MM.1S (cell line): ENCODE measurements at regions not wholly inside any gene's neighbourhood (a gene's known extent, or its start where the extent isn't known, plus 50 kb on each side); places are given as distances from the start of the nearest gene placed in this dataset.

Experiments used
- DNase-seq: peaks from one replicate; pipeline ENCODE4 v3.0.0-alpha.2; 2015
- H2AFZ ChIP-seq: fragments of 300-600 bp; sonication (generic); 2 replicates; pipeline ENCODE4 v1.6.0; 2016; ENCODE audit warnings: antibody characterized with exemption, low read length
- H3F3A ChIP-seq: fragments of 300-600 bp; sonication (generic); 2 replicates; pipeline ENCODE4 v1.6.1; 2016; ENCODE audit warnings: mild to moderate bottlenecking, antibody characterized with exemption, low read length, moderate library complexity, mixed read lengths; ENCODE audit not compliant: insufficient read depth
- H3K27ac ChIP-seq: fragments of 300-600 bp; sonication (generic); 2 replicates; pipeline ENCODE4 v1.5.1; 2016; ENCODE audit warnings: mild to moderate bottlenecking, low read length
- H3K27me3 ChIP-seq: fragments of 300-600 bp; sonication (generic); replicated peaks from 2 replicates; pipeline ENCODE4 v1.6.0; 2016; ENCODE audit warnings: low read length; ENCODE audit not compliant: insufficient read depth
- H3K36me3 ChIP-seq: fragments of 300-600 bp; sonication (generic); replicated peaks from 2 replicates; pipeline ENCODE4 v1.6.1; 2016; ENCODE audit warnings: mild to moderate bottlenecking, low read length, mixed read lengths; ENCODE audit not compliant: insufficient read depth
- H3K4me1 ChIP-seq: fragments of 300-600 bp; sonication (generic); 2 replicates; pipeline ENCODE4 v1.6.1; 2016; ENCODE audit warnings: low read length, mixed read lengths
- H3K4me2 ChIP-seq: fragments of 300-600 bp; sonication (generic); 2 replicates; pipeline ENCODE4 v1.6.0; 2016; ENCODE audit warnings: low read depth, low read length
- H3K4me3 ChIP-seq: fragments of 300-600 bp; sonication (generic); 2 replicates; pipeline ENCODE4 v1.5.1; 2016; ENCODE audit warnings: low read length, mixed read lengths
- H3K79me2 ChIP-seq: fragments of 300-600 bp; sonication (generic); 2 replicates; pipeline ENCODE4 v1.6.1; 2016; ENCODE audit warnings: mixed run types, low read length, mixed read lengths
- H3K9ac ChIP-seq: fragments of 300-600 bp; sonication (generic); 2 replicates; pipeline ENCODE4 v1.6.1; 2016; ENCODE audit warnings: low read length, mixed read lengths
- H3K9me2 ChIP-seq: fragments of 300-600 bp; sonication (generic); replicated peaks from 2 replicates; pipeline ENCODE4 v1.6.1; 2016; ENCODE audit warnings: mild to moderate bottlenecking, low read length, mixed read lengths; ENCODE audit not compliant: insufficient read depth
- H3K9me3 ChIP-seq: fragments of 300-600 bp; sonication (generic); replicated peaks from 2 replicates; pipeline ENCODE4 v1.6.1; 2016; ENCODE audit warnings: mild to moderate bottlenecking, low read length, mixed read lengths; ENCODE audit not compliant: insufficient read depth
- H4K20me1 ChIP-seq: fragments of 300-600 bp; sonication (generic); 2 replicates; pipeline ENCODE4 v1.6.1; 2016; ENCODE audit warnings: mild to moderate bottlenecking, low read length, moderate library complexity, mixed read lengths; ENCODE audit not compliant: insufficient read depth
- EZH2 ChIP-seq: fragments of 300-600 bp; sonication (generic); optimal IDR thresholded peaks from 2 replicates; pipeline ENCODE3; 2017; ENCODE audit warnings: low read depth, mild to moderate bottlenecking, antibody characterized with exemption, low read length, mixed read lengths
- EZH2phosphoT487 ChIP-seq: fragments of 300-600 bp; sonication (generic); IDR thresholded peaks from 2 replicates; pipeline ENCODE4 v1.6.1; 2018; ENCODE audit warnings: antibody characterized with exemption, low read length
- TF ChIP-seq, protein P1 (sequence below): fragments of 300-600 bp; sonication (generic); IDR thresholded peaks from 2 replicates; pipeline ENCODE4 v1.5.1; 2016; ENCODE audit warnings: antibody characterized with exemption, low read length, mixed read lengths

GRCh38 chr6:159389695-159390094 is 220.5 kb downstream of the FNDC1 start:
- no peak for DNase-seq
- TF ChIP-seq EZH2 (no peak), EZH2phosphoT487 (no peak)
- TF ChIP-seq, protein P1, sequence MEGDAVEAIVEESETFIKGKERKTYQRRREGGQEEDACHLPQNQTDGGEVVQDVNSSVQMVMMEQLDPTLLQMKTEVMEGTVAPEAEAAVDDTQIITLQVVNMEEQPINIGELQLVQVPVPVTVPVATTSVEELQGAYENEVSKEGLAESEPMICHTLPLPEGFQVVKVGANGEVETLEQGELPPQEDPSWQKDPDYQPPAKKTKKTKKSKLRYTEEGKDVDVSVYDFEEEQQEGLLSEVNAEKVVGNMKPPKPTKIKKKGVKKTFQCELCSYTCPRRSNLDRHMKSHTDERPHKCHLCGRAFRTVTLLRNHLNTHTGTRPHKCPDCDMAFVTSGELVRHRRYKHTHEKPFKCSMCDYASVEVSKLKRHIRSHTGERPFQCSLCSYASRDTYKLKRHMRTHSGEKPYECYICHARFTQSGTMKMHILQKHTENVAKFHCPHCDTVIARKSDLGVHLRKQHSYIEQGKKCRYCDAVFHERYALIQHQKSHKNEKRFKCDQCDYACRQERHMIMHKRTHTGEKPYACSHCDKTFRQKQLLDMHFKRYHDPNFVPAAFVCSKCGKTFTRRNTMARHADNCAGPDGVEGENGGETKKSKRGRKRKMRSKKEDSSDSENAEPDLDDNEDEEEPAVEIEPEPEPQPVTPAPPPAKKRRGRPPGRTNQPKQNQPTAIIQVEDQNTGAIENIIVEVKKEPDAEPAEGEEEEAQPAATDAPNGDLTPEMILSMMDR = no peak
- Histone ChIP-seq H4K20me1 (no peaks in the 10 kb centered on the region), H3F3A (no peaks in the 10 kb centered on the region), H3K27ac (no peak overlapping the region), H2AFZ (no peak overlapping the region), H3K9me3 (no peaks in the 10 kb centered on the region), H3K4me2 (no peak overlapping the region), H3K9ac (no peak overlapping the region), H3K4me1 (no peaks in the 10 kb centered on the region), H3K36me3 (no peaks in the 10 kb centered on the region), H3K27me3 (no peaks in the 10 kb centered on the region), H3K79me2 (no peaks in the 10 kb centered on the region), H3K9me2 (no peaks in the 10 kb centered on the region), H3K4me3 (no peak overlapping the region)

DNA sequence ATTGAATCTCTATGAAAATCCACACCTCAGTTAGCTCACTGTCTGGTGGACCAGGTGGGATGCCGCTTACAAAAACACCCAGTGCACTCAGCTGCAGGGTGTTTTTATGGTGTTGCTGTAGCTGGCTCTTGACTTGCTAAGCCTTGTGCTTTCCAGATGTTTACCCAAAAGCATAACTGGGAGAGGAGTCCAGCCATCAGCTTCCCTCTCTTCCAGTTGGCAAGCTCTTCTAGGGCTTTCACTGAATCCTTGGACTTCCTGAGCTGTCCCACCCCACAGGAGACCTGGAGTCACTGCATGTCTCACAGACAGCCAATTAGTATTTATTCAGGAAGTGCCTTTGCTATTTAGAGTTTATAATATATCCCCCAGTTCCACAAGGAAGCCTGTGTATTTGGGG is 210.9 kb downstream of the FNDC1 start:
- Histone ChIP-seq H3K9ac (no peak overlapping the region), H3K27ac (no peak overlapping the region), H3K27me3 (no peaks in the 10 kb centered on the region), H3F3A (no peaks in the 10 kb centered on the region), H3K4me2 (no peak overlapping the region), H3K4me3 (no peak overlapping the region), H2AFZ (no peak overlapping the region), H3K9me2 (no peaks in the 10 kb centered on the region), H3K9me3 (no peaks in the 10 kb centered on the region), H3K4me1 (no peaks in the 10 kb centered on the region), H4K20me1 (no peaks in the 10 kb centered on the region), H3K36me3 (no peaks in the 10 kb centered on the region), H3K79me2 (no peaks in the 10 kb centered on the region)
- DNase-seq = no peak
- TF ChIP-seq, protein P1 = no peak
- TF ChIP-seq EZH2phosphoT487 (no peak), EZH2 (no peak)

DNA sequence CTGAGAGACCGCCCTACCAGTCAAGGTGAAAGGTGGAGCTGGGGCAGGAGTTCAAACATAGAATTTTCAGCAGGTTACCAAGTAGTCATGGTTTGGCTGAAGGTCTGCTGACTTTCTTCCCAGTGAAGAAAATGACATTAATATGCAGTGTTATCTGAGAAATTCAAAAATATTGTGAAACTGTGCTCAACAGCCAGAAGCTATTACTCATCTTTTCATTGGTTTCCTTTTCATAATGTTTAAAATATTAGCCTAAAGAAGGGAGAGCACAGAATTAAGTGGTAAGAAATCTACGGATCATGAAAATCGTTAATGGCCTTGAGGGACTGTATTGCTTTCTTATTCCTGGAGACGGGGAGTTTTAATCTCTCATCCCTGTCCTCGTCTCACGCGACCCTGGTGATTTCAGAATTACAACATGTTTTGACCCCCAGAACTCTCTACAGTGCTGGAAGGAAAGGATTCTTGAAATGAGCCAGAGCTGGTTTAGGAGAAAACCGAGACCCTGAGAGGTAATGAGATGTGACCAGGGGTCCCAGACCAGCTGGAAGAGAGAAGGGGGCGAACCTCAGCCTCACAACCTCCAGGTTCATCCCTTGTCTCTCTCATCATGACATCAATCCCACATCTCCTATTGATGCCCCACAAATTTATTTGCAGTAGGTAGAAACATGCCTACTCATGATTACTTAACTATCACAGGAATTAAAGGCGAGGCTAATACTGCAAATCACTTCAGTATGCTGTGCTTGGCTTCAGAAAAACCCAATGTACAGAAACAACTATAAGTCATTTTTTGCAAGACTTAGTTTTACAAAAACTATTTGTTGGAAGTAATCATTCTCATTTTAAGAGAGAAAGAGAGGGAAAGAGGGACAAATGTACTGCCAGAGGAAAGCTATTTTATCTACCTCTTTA is 209.5 kb downstream of the FNDC1 start:
- Histone ChIP-seq H3K4me3 (no peak overlapping the region), H3K9me3 (no peaks in the 10 kb centered on the region), H3K9ac (no peak overlapping the region), H4K20me1 (no peaks in the 10 kb centered on the region), H3K27me3 (no peaks in the 10 kb centered on the region), H3F3A (no peaks in the 10 kb centered on the region), H3K79me2 (no peaks in the 10 kb centered on the region), H3K9me2 (no peaks in the 10 kb centered on the region), H3K36me3 (no peaks in the 10 kb centered on the region), H3K4me2 (no peak overlapping the region), H3K4me1 (no peaks in the 10 kb centered on the region), H3K27ac (no peak overlapping the region), H2AFZ (no peak overlapping the region)
- DNase-seq = no peak
- TF ChIP-seq, protein P1 = no peak
- no peak for TF ChIP-seq EZH2
- no peak for TF ChIP-seq EZH2phosphoT487
